ENCODE measurements at regions not wholly inside any gene's neighbourhood (a gene's known extent, or its start where the extent isn't known, plus 50 kb on each side); places are given as distances from the start of the nearest gene placed in this dataset.

GRCh38 chr2:129812071-129812470, 167.4 kb upstream of the RAB6C start:
- no peak overlapping the region for H3K4me3 ChIP-seq (ENCODE audit: low read depth, low read length)
- no peak for TF ChIP-seq CTCF (IDR thresholded peaks at IDR 0.05; ENCODE audit: insufficient read depth, low read depth, low read length)
- no peak for DNase-seq (ENCODE audit: low read depth)

DNA sequence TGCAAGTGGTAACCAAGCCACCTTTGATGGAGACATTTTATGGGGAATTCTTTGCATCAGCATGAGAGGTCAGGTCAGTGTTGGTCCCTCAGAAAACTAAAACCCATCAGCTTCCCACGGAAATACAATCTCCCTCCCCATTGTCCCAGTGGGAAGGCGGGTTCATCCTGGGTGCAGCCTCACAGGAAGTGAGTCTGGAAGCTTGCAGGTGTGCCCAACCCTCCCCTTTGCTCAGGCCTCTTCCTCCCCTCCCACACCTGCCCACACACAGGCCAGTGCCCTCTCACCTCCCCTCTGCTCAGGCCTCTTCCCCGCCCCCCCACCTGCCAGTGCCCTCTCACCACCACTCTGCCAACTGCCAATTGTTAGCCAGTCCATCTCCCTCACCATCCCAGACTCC, 166.8 kb upstream of the RAB6C start:
- H3K4me3 ChIP-seq (ENCODE audit: low read depth, low read length) = no peak overlapping the region
- DNase-seq (ENCODE audit: low read depth) = no peak
- TF ChIP-seq CTCF (IDR thresholded peaks at IDR 0.05; ENCODE audit: insufficient read depth, low read depth, low read length) = no peak

GRCh38 chr2:129813404-129813803, 166.1 kb upstream of the RAB6C start:
- DNase-seq (ENCODE audit: low read depth) = no peak

GRCh38 chr2:129816813-129817574, 162.5 kb upstream of the RAB6C start:
- no peak for DNase-seq (ENCODE audit: low read depth)
- TF ChIP-seq CTCF (IDR thresholded peaks at IDR 0.05; ENCODE audit: insufficient read depth, low read depth, low read length) = no peak

More at GRCh38 chr2:129813404-129813803, 166.1 kb upstream of the RAB6C start:
- TF ChIP-seq CTCF (IDR thresholded peaks at IDR 0.05; ENCODE audit: insufficient read depth, low read depth, low read length) = no peak
- H3K4me3 ChIP-seq (ENCODE audit: low read depth, low read length) = no peak overlapping the region

DNA sequence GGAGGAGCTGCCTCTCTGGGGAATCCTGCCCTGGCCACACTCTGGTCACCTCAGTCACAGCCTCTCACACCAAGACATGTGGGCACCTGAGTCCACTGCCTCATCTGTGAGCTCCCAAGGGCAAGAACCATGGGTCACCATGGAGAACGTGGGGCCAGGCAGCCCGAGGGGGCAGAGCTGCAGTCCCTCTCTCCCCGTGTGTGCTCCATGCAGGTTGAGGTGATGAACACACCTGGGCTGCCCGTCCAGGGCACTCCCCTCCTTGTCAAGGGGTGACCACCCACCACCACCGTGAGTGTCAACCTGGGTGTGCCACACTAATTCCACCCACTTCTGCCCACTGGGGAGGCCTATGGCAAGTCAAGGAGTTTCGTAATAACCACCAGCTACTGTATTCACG, 159.6 kb upstream of the RAB6C start:
- DNase-seq (ENCODE audit: low read depth) = no peak
- no peak for TF ChIP-seq CTCF (IDR thresholded peaks at IDR 0.05; ENCODE audit: insufficient read depth, low read depth, low read length)
- no peak overlapping the region for H3K4me3 ChIP-seq (ENCODE audit: low read depth, low read length)

More at GRCh38 chr2:129816813-129817574, 162.5 kb upstream of the RAB6C start:
- H3K4me3 ChIP-seq (ENCODE audit: low read depth, low read length) = no peak overlapping the region

DNA sequence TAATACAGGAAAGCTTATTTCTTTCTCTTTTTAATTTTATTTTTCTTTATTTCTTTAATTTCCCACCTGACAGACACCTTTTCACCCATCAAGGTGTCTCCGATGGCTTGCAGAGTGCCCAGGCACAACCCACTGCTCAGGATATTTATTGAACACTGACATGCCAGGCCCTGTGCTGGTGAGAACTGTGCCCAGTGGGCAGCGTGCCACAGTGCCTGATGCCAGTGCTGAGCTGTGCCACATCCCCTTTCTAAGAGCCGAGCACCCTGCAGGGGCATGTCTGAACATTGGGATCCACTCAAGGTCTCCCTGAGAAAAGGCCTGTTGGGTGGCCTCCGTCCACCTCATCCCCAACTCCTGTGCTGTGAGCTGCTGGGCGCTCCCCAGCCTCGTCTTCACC, 158.6 kb upstream of the RAB6C start:
- no peak overlapping the region for H3K4me3 ChIP-seq (ENCODE audit: low read depth, low read length)
- no peak for TF ChIP-seq CTCF (IDR thresholded peaks at IDR 0.05; ENCODE audit: insufficient read depth, low read depth, low read length)
- no peak for DNase-seq (ENCODE audit: low read depth)

- H3K4me3 ChIP-seq (ENCODE audit: low read depth, low read length) = no peak overlapping the region
- no peak for DNase-seq (ENCODE audit: low read depth)
- TF ChIP-seq CTCF (IDR thresholded peaks at IDR 0.05; ENCODE audit: insufficient read depth, low read depth, low read length) = no peak
These were observed 158.0 kb upstream of the RAB6C start for GRCh38 chr2:129821445-129821844.

Data from fibroblast of villous mesenchyme (primary cell).